DMS53 treated with DMSO at 0.1 percent for 48 hours (cell line): ENCODE measurements at regions not wholly inside any gene's neighbourhood (a gene's known extent, or its start where the extent isn't known, plus 50 kb on each side); places are given as distances from the start of the nearest gene placed in this dataset.
"Not testable (repeated sequence)": the region's sequence is repeated elsewhere in the genome, so short reads cannot be mapped to it uniquely, and the experiment has no call there.

Source experiments
- DNase-seq: peaks from one replicate; lab custom pipeline; 2025; ENCODE audit not compliant: unreplicated experiment; lab: John Stamatoyannopoulos, UW

- DNase-seq, result no peak
These were observed 121.2 kb upstream of the NR2F2 start for GRCh38 chr15:96209285-96209735.

GRCh38 chr15:96213045-96213444, 117.5 kb upstream of the NR2F2 start:
- no peak for DNase-seq

GRCh38 chr15:96213896-96214295, 116.6 kb upstream of the NR2F2 start:
- DNase-seq, result no peak

- not testable (repeated sequence) for DNase-seq
These were observed 114.0 kb upstream of the NR2F2 start for GRCh38 chr15:96216481-96216880.

GRCh38 chr15:96217983-96218382, 112.5 kb upstream of the NR2F2 start:
- no peak for DNase-seq

- DNase-seq, result no peak
These were observed 111.7 kb upstream of the NR2F2 start for GRCh38 chr15:96218623-96219455.

GRCh38 chr15:96219681-96220080, 110.8 kb upstream of the NR2F2 start:
- DNase-seq, result no peak

- DNase-seq, result no peak
These were observed 109.8 kb upstream of the NR2F2 start for GRCh38 chr15:96220657-96221056.

GRCh38 chr15:96222981-96223380, 107.5 kb upstream of the NR2F2 start:
- DNase-seq, result no peak

- no peak for DNase-seq
These were observed 106.6 kb upstream of the NR2F2 start for GRCh38 chr15:96223939-96224338.

GRCh38 chr15:96225642-96226259, 104.7 kb upstream of the NR2F2 start:
- no peak for DNase-seq

GRCh38 chr15:96230526-96231181, 99.8 kb upstream of the NR2F2 start:
- DNase-seq, result no peak

GRCh38 chr15:96232335-96232734, 98.2 kb upstream of the NR2F2 start:
- DNase-seq, result no peak

- DNase-seq, result no peak
These were observed 96.2 kb upstream of the NR2F2 start for GRCh38 chr15:96234109-96234892.

GRCh38 chr15:96237002-96237401, 93.5 kb upstream of the NR2F2 start:
- DNase-seq, result no peak

GRCh38 chr15:96242761-96243160, 87.7 kb upstream of the NR2F2 start:
- DNase-seq, result no peak

- no peak for DNase-seq
These were observed 86.8 kb upstream of the NR2F2 start for GRCh38 chr15:96243701-96244100.

GRCh38 chr15:96245252-96245651, 85.2 kb upstream of the NR2F2 start:
- DNase-seq, result no peak

GRCh38 chr15:96246057-96246456, 84.4 kb upstream of the NR2F2 start:
- no peak for DNase-seq

GRCh38 chr15:96247621-96248305, 82.7 kb upstream of the NR2F2 start:
- DNase-seq, result no peak

GRCh38 chr15:96252148-96252547, 78.4 kb upstream of the NR2F2 start:
- DNase-seq, result no peak
